OCI-LY3 (cell line): ENCODE measurements at regions not wholly inside any gene's neighbourhood (a gene's known extent, or its start where the extent isn't known, plus 50 kb on each side); places are given as distances from the start of the nearest gene placed in this dataset.

ENCODE experiments used
- H2AFZ ChIP-seq: fragments of 200-600, 300-600 bp; shearing (Covaris generic); 2 replicates; pipeline ENCODE4 v1.6.0; 2014; ENCODE audit warnings: antibody characterized with exemption, low read depth, low read length
- H3K27ac ChIP-seq: fragments of 200-600, 300-600 bp; sonication (generic); 2 replicates; pipeline ENCODE4 v1.5.1; 2014; ENCODE audit warnings: mild to moderate bottlenecking, low read length, moderate library complexity, mixed read lengths
- H3K27me3 ChIP-seq: fragments of 200-600, 300-600 bp; sonication (generic); 2 replicates; pipeline ENCODE4 v1.6.1; 2014; ENCODE audit warnings: low read depth, low read length, mixed read lengths
- H3K36me3 ChIP-seq: fragments of 200-600, 300-600 bp; sonication (generic); replicated peaks from 2 replicates; pipeline ENCODE3; 2014; ENCODE audit warnings: low read depth, low read length, mixed read lengths
- H3K4me1 ChIP-seq: fragments of 300-600, 200-600 bp; sonication (generic); 2 replicates; pipeline ENCODE4 v1.6.1; 2014; ENCODE audit warnings: low read length, mixed read lengths
- H3K4me2 ChIP-seq: fragments of 200-600, 300-600 bp; sonication (generic); 2 replicates; pipeline ENCODE4 v1.6.1; 2014; ENCODE audit warnings: low read length, mixed read lengths
- H3K4me3 ChIP-seq: fragments of 300-600, 200-600 bp; sonication (generic); 2 replicates; pipeline ENCODE4 v1.5.1; 2014; ENCODE audit warnings: antibody characterized with exemption, mild to moderate bottlenecking, low read length, moderate library complexity
- H3K79me2 ChIP-seq: fragments of 300-600, 200-600 bp; shearing (Covaris generic); 2 replicates; pipeline ENCODE4 v1.6.1; 2014; ENCODE audit warnings: mild to moderate bottlenecking, low read length, mixed read lengths
- H3K9ac ChIP-seq: fragments of 300-600, 200-600 bp; shearing (Covaris generic); 2 replicates; pipeline ENCODE4 v1.6.0; 2014; ENCODE audit warnings: mild to moderate bottlenecking, low read length, moderate library complexity
- H3K9me3 ChIP-seq: fragments of 200-600, 300-600 bp; shearing (Covaris generic); 2 replicates; pipeline ENCODE4 v1.6.1; 2014; ENCODE audit warnings: low read length, mixed read lengths; ENCODE audit not compliant: insufficient read depth
- H4K20me1 ChIP-seq: fragments of 200-600, 300-600 bp; sonication (generic); 2 replicates; pipeline ENCODE4 v1.6.1; 2016; ENCODE audit warnings: low read length, mixed read lengths; ENCODE audit not compliant: insufficient read depth
- CTCF ChIP-seq: fragments of 200-600, 300-600 bp; sonication (generic); IDR thresholded peaks from 2 replicates; pipeline ENCODE4 v1.5.1; 2014; ENCODE audit warnings: antibody characterized with exemption, low read length, low read depth
- EZH2phosphoT487 ChIP-seq: fragments of 200-600 bp; shearing (Covaris generic); IDR thresholded peaks from 2 replicates; pipeline ENCODE4 v1.6.1; 2018; ENCODE audit warnings: antibody characterized with exemption, mixed run types, low read depth

GRCh38 chrX:866441-866990 is 235.9 kb downstream of the SHOX start:
- Histone ChIP-seq H3K79me2 (no peaks in the 10 kb centered on the region), H3K27ac (no peak overlapping the region), H3K27me3 (no peaks in the 10 kb centered on the region), H3K36me3 (no peaks in the 10 kb centered on the region), H3K9me3 (no peaks in the 10 kb centered on the region; the same call in 1 of the 2 replicates), H3K4me3 (no peak overlapping the region), H2AFZ (no peak overlapping the region), H3K9ac (no peak overlapping the region), H3K4me2 (no peak overlapping the region), H4K20me1 (no peaks in the 10 kb centered on the region), H3K4me1 (no peaks in the 10 kb centered on the region)
- TF ChIP-seq EZH2phosphoT487 (no peak), CTCF (no peak)

GRCh38 chrX:865422-865821 is 234.8 kb downstream of the SHOX start:
- Histone ChIP-seq H3K4me3 (no peak overlapping the region), H3K4me2 (no peak overlapping the region), H3K9me3 (no peaks in the 10 kb centered on the region; the same call in 1 of the 2 replicates), H3K4me1 (no peaks in the 10 kb centered on the region), H2AFZ (no peak overlapping the region), H3K79me2 (no peaks in the 10 kb centered on the region), H3K27ac (no peak overlapping the region), H3K36me3 (no peaks in the 10 kb centered on the region), H3K27me3 (no peaks in the 10 kb centered on the region), H3K9ac (no peak overlapping the region), H4K20me1 (no peaks in the 10 kb centered on the region)
- TF ChIP-seq EZH2phosphoT487 (no peak), CTCF (no peak)

- H3K4me2 ChIP-seq, result no peak overlapping the region
- H3K27ac ChIP-seq, result no peak overlapping the region
- H3K36me3 ChIP-seq, result no peaks in the 10 kb centered on the region
- H3K27me3 ChIP-seq, result no peaks in the 10 kb centered on the region
- no peaks in the 10 kb centered on the region for H3K79me2 ChIP-seq
- no peak overlapping the region for H3K9ac ChIP-seq
- no peak overlapping the region for H2AFZ ChIP-seq
- no peaks in the 10 kb centered on the region for H4K20me1 ChIP-seq
- H3K4me1 ChIP-seq, result no peaks in the 10 kb centered on the region
- no peaks in the 10 kb centered on the region; the same call in 1 of the 2 replicates for H3K9me3 ChIP-seq
- TF ChIP-seq CTCF (no peak), EZH2phosphoT487 (no peak)
- H3K4me3 ChIP-seq, result no peak overlapping the region
Measured at GRCh38 chrX:861921-862320, 231.3 kb downstream of the SHOX start.

GRCh38 chrX:861340-861890 is 230.8 kb downstream of the SHOX start:
- Histone ChIP-seq H3K4me2 (no peak overlapping the region), H3K9me3 (no peaks in the 10 kb centered on the region; the same call in 1 of the 2 replicates), H3K4me1 (no peaks in the 10 kb centered on the region), H3K27me3 (no peaks in the 10 kb centered on the region), H2AFZ (no peak overlapping the region), H3K36me3 (no peaks in the 10 kb centered on the region), H3K79me2 (no peaks in the 10 kb centered on the region), H3K27ac (no peak overlapping the region), H4K20me1 (no peaks in the 10 kb centered on the region), H3K4me3 (no peak overlapping the region), H3K9ac (no peak overlapping the region)
- no peak for TF ChIP-seq EZH2phosphoT487
- TF ChIP-seq CTCF, result no peak
